ENCODE measurements at regions not wholly inside any gene's neighbourhood (a gene's known extent, or its start where the extent isn't known, plus 50 kb on each side); places are given as distances from the start of the nearest gene placed in this dataset.

DNA sequence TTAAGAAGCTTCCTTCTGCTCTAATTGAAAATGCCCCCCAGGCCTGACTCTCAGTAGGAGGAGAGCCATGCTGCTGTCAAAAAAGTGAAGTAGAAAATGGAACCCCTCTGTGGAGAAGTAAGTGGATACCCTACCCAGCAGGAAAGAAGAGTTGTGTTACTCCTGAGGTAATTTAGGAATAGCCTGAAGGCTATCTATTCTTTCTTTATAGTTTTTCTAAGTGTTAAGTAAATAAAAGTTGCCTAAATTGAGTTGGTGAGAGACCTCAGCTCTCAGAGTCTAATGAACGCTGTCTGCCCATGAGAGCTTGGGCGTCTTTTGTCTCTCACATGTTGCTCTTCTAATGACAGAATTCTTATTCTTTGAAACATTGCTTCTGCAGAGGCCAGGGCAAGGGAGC lies 116.2 kb downstream of the NSUN3 start:
- ChIA-PET POLR2A (no interaction called here), CTCF (interaction anchor here (1.1 kb wide), 1 partner anchor 17 kb away, joined by 3 read pairs; no protein-coding TSS in a partner anchor)
- no peak for DNase-seq (ENCODE audit: extremely low spot score)
- TF ChIP-seq, protein P1, sequence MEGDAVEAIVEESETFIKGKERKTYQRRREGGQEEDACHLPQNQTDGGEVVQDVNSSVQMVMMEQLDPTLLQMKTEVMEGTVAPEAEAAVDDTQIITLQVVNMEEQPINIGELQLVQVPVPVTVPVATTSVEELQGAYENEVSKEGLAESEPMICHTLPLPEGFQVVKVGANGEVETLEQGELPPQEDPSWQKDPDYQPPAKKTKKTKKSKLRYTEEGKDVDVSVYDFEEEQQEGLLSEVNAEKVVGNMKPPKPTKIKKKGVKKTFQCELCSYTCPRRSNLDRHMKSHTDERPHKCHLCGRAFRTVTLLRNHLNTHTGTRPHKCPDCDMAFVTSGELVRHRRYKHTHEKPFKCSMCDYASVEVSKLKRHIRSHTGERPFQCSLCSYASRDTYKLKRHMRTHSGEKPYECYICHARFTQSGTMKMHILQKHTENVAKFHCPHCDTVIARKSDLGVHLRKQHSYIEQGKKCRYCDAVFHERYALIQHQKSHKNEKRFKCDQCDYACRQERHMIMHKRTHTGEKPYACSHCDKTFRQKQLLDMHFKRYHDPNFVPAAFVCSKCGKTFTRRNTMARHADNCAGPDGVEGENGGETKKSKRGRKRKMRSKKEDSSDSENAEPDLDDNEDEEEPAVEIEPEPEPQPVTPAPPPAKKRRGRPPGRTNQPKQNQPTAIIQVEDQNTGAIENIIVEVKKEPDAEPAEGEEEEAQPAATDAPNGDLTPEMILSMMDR (IDR thresholded peaks at IDR 0.05; ENCODE audit: control extremely low read depth, extremely low read depth, low read depth, missing control alignments), result no peak

GRCh38 chr3:94183551-94183950 lies 120.7 kb downstream of the NSUN3 start:
- ChIA-PET POLR2A (no interaction called here), CTCF (no interaction called here)
- no peak for DNase-seq (ENCODE audit: extremely low spot score)
- TF ChIP-seq, protein P1 (IDR thresholded peaks at IDR 0.05; ENCODE audit: control extremely low read depth, extremely low read depth, low read depth, missing control alignments), result no peak

GRCh38 chr3:94184781-94185180 lies 121.9 kb downstream of the NSUN3 start:
- CTCF ChIA-PET, result no interaction called here
- TF ChIP-seq, protein P1 (IDR thresholded peaks at IDR 0.05; ENCODE audit: control extremely low read depth, extremely low read depth, low read depth, missing control alignments), result no peak
- DNase-seq (ENCODE audit: extremely low spot score), result no peak
- POLR2A ChIA-PET, result no interaction called here

DNA sequence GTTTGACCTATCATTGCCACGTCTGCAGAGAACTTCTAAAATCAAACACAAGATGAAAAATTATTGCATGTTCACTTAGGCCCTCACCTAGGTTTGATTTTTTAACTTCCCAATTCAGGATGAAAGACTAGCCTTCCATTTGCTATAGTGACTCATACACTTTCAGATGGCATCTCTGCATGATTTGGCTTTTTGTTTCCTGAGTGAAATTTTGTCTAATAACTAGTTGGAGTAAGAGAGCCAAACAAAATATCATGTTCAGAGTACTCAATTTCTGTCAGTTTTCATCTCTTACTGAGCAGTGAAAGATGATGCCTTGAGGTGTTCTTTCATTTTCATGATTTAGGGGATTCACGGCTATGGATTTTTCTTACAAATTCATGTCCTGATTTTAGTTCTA lies 122.9 kb downstream of the NSUN3 start:
- ChIA-PET POLR2A (no interaction called here), CTCF (no interaction called here)
- TF ChIP-seq, protein P1 (IDR thresholded peaks at IDR 0.05; ENCODE audit: control extremely low read depth, extremely low read depth, low read depth, missing control alignments), result no peak
- no peak for DNase-seq (ENCODE audit: extremely low spot score)

- CTCF ChIA-PET, result no interaction called here
- DNase-seq (ENCODE audit: extremely low spot score), result no peak
- TF ChIP-seq, protein P1 (IDR thresholded peaks at IDR 0.05; ENCODE audit: control extremely low read depth, extremely low read depth, low read depth, missing control alignments), result no peak
- POLR2A ChIA-PET, result no interaction called here
Observed at GRCh38 chr3:94187697-94188096, 124.8 kb downstream of the NSUN3 start.

DNA sequence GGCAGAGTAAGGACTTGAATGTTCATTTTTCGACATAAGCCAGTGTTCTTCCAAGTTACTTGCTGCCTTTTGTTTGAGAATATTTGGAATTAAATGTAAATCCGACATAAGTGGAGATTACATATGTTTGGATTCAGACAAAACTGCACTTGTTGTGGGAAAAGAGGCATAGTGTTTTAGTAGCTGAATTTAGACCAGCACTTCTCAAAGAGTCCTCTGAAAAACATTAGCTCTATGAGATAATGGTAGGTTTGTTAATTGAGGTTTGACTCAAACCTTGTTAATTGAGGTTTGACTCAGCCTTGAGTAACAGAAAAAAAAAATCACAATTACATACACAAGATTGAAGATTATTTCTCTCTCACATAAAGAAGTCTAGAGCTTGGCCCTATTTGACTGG lies 132.5 kb downstream of the NSUN3 start:
- CTCF ChIA-PET, result interaction anchor here (1.3 kb wide), 1 partner anchor 16 kb away, joined by 3 read pairs; no protein-coding TSS in a partner anchor
- no peak for DNase-seq (ENCODE audit: extremely low spot score)
- POLR2A ChIA-PET, result no interaction called here
- TF ChIP-seq, protein P1 (IDR thresholded peaks at IDR 0.05; ENCODE audit: control extremely low read depth, extremely low read depth, low read depth, missing control alignments), result no peak

DNA sequence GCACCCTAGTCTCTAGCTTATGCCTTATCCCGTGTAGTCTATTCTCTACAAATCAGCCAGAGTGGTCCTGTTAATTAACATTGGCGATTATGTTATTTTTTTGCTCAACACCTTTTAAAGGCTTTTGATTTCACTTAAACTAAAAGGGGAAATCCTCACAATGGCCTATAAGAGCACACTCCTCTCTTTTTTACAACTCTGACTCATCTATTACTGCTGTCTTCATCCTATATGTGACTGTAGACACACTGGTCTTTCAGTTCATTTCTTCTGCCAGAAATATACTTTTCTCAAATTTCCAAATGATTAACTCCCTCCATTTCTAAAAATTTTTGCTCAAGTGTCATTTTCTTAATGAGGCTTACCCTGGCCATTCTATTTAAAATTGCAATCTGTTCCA lies 143.4 kb downstream of the NSUN3 start:
- TF ChIP-seq, protein P1 (IDR thresholded peaks at IDR 0.05; ENCODE audit: control extremely low read depth, extremely low read depth, low read depth, missing control alignments), result no peak
- no peak for DNase-seq (ENCODE audit: extremely low spot score)
- POLR2A ChIA-PET, result no interaction called here
- CTCF ChIA-PET, result no interaction called here

Data from GM10248 (cell line).